HEK293 (cell line): ENCODE measurements at regions not wholly inside any gene's neighbourhood (a gene's known extent, or its start where the extent isn't known, plus 50 kb on each side); places are given as distances from the start of the nearest gene placed in this dataset.

Experiments used
- FEZF1 ChIP-seq: fragments of 450-650 bp; formaldehyde crosslinking; IDR thresholded peaks from 2 replicates; pipeline ENCODE4 v1.5.1; 2016; ENCODE audit warnings: missing biosample characterization, missing genetic modification characterization
- GLI2 ChIP-seq: fragments of 450-650 bp; formaldehyde crosslinking; IDR thresholded peaks from 2 replicates; pipeline ENCODE4; 2017; ENCODE audit warnings: missing biosample characterization, missing genetic modification characterization, low read depth, borderline replicate concordance
- HOXD13 ChIP-seq: sonication (generic); formaldehyde crosslinking; IDR thresholded peaks from 2 replicates; pipeline ENCODE4 v1.8.0; 2022; ENCODE audit warnings: missing genetic modification reagents, borderline replicate concordance
- KLF10 ChIP-seq: fragments of 450-650 bp; IDR thresholded peaks from 2 replicates; pipeline ENCODE4 v1.5.1; 2018; ENCODE audit warnings: missing biosample characterization, mild to moderate bottlenecking, missing genetic modification characterization
- OSR2 ChIP-seq: fragments of 450-650 bp; formaldehyde crosslinking; IDR thresholded peaks from 2 replicates; pipeline ENCODE4 v1.5.1; 2016; ENCODE audit warnings: missing biosample characterization, missing genetic modification characterization
- PRDM1 ChIP-seq: fragments of 450-650 bp; formaldehyde crosslinking; IDR thresholded peaks from 2 replicates; pipeline ENCODE4; 2016; ENCODE audit warnings: missing biosample characterization, missing genetic modification characterization
- TCF7L2 ChIP-seq: IDR thresholded peaks from 2 replicates; pipeline ENCODE4 v1.6.1; 2011; ENCODE audit warnings: low read depth, mild to moderate bottlenecking, inconsistent platforms, low read length, moderate library complexity, borderline replicate concordance
- ZEB2 ChIP-seq: fragments of 450-650 bp; formaldehyde crosslinking; IDR thresholded peaks from 2 replicates; pipeline ENCODE4 v1.5.1; 2016; ENCODE audit warnings: missing biosample characterization, missing genetic modification characterization
- ZNF146 ChIP-seq: fragments of 450-650 bp; formaldehyde crosslinking; IDR thresholded peaks from 2 replicates; pipeline ENCODE4 v1.5.1; 2016; ENCODE audit warnings: missing biosample characterization, missing genetic modification characterization
- ZNF174 ChIP-seq: fragments of 450-650 bp; formaldehyde crosslinking; IDR thresholded peaks from 2 replicates; pipeline ENCODE4 v1.5.0; 2017; ENCODE audit warnings: missing biosample characterization, mild to moderate bottlenecking, missing genetic modification characterization
- ZNF2 ChIP-seq: fragments of 450-650 bp; formaldehyde crosslinking; IDR thresholded peaks from 2 replicates; pipeline ENCODE4 v1.5.1; 2016; ENCODE audit warnings: missing biosample characterization, missing genetic modification characterization
- ZNF223 ChIP-seq: fragments of 450-650 bp; formaldehyde crosslinking; IDR thresholded peaks from 2 replicates; pipeline ENCODE4 v1.5.1; 2016; ENCODE audit warnings: missing biosample characterization, missing genetic modification characterization
- ZNF248 ChIP-seq: fragments of 450-650 bp; formaldehyde crosslinking; IDR thresholded peaks from 2 replicates; pipeline ENCODE4 v1.5.1; 2017; ENCODE audit warnings: missing biosample characterization, missing genetic modification characterization
- ZNF302 ChIP-seq: fragments of 450-650 bp; formaldehyde crosslinking; IDR thresholded peaks from 2 replicates; pipeline ENCODE4 v1.5.1; 2016; ENCODE audit warnings: missing biosample characterization, missing genetic modification characterization, low read depth
- ZNF366 ChIP-seq: fragments of 450-650 bp; formaldehyde crosslinking; conservative IDR thresholded peaks from 2 replicates; pipeline ENCODE4 v1.5.1; 2016; ENCODE audit warnings: missing biosample characterization, missing genetic modification characterization
- ZNF404 ChIP-seq: fragments of 450-650 bp; formaldehyde crosslinking; IDR thresholded peaks from 2 replicates; pipeline ENCODE4 v1.5.1; 2017; ENCODE audit warnings: missing biosample characterization, missing genetic modification characterization
- ZNF548 ChIP-seq: fragments of 450-650 bp; formaldehyde crosslinking; IDR thresholded peaks from 2 replicates; pipeline ENCODE4 v1.5.1; 2016; ENCODE audit warnings: missing biosample characterization, missing genetic modification characterization
- ZNF560 ChIP-seq: fragments of 450-650 bp; formaldehyde crosslinking; IDR thresholded peaks from 2 replicates; pipeline ENCODE4 v1.5.1; 2017; ENCODE audit warnings: missing biosample characterization, missing genetic modification characterization, borderline replicate concordance
- ZNF561 ChIP-seq: fragments of 450-650 bp; IDR thresholded peaks from 2 replicates; pipeline ENCODE4 v1.5.1; 2018; ENCODE audit warnings: missing biosample characterization, missing genetic modification characterization, borderline replicate concordance
- ZNF585B ChIP-seq: fragments of 450-650 bp; formaldehyde crosslinking; IDR thresholded peaks from 2 replicates; pipeline ENCODE4 v1.5.1; 2016; ENCODE audit warnings: missing biosample characterization, missing genetic modification characterization
- ZNF629 ChIP-seq: fragments of 450-650 bp; formaldehyde crosslinking; IDR thresholded peaks from 2 replicates; pipeline ENCODE4 v1.5.1; 2017; ENCODE audit warnings: missing biosample characterization, missing genetic modification characterization
- ZNF660 ChIP-seq: fragments of 450-650 bp; IDR thresholded peaks from 2 replicates; pipeline ENCODE4 v1.5.1; 2018; ENCODE audit warnings: missing biosample characterization, mild to moderate bottlenecking, missing genetic modification characterization
- ZNF792 ChIP-seq: fragments of 450-650 bp; formaldehyde crosslinking; IDR thresholded peaks from 2 replicates; pipeline ENCODE4 v1.5.1; 2016; ENCODE audit warnings: missing biosample characterization, missing genetic modification characterization
- ZXDB ChIP-seq: fragments of 450-650 bp; formaldehyde crosslinking; IDR thresholded peaks from 2 replicates; pipeline ENCODE4 v1.5.1; 2016; ENCODE audit warnings: missing biosample characterization, missing genetic modification characterization
- TF ChIP-seq, protein P1 (sequence below): fragments of 450-650 bp; formaldehyde crosslinking; IDR thresholded peaks from 2 replicates; pipeline ENCODE4 v1.5.1; 2017; ENCODE audit warnings: missing biosample characterization, missing genetic modification characterization
- TF ChIP-seq, protein P2 (sequence below): fragments of 450-650 bp; formaldehyde crosslinking; IDR thresholded peaks from 2 replicates; pipeline ENCODE4 v1.5.1; 2016; ENCODE audit warnings: missing biosample characterization, missing genetic modification characterization
- TF ChIP-seq, protein P3 (sequence below): fragments of 450-650 bp; formaldehyde crosslinking; IDR thresholded peaks from 2 replicates; pipeline ENCODE4 v1.5.0; 2017; ENCODE audit warnings: missing biosample characterization, missing genetic modification characterization, borderline replicate concordance
- TF ChIP-seq, protein P4 (sequence below): fragments of 450-650 bp; formaldehyde crosslinking; IDR thresholded peaks from 2 replicates; pipeline ENCODE4 v1.5.1; 2016; ENCODE audit warnings: missing biosample characterization, missing genetic modification characterization
- TF ChIP-seq, protein P5 (sequence below): fragments of 450-650 bp; formaldehyde crosslinking; IDR thresholded peaks from 2 replicates; pipeline ENCODE4 v1.5.1; 2017; ENCODE audit warnings: missing biosample characterization, missing genetic modification characterization
- TF ChIP-seq, protein P6 (sequence below): fragments of 450-650 bp; formaldehyde crosslinking; optimal IDR thresholded peaks from 2 replicates; pipeline ENCODE3; 2016; ENCODE audit warnings: missing biosample characterization, mild to moderate bottlenecking, missing genetic modification characterization
- TF ChIP-seq, protein P7 (sequence below): fragments of 450-650 bp; formaldehyde crosslinking; IDR thresholded peaks from 2 replicates; pipeline ENCODE4 v1.5.1; 2017; ENCODE audit warnings: missing biosample characterization, missing genetic modification characterization

DNA sequence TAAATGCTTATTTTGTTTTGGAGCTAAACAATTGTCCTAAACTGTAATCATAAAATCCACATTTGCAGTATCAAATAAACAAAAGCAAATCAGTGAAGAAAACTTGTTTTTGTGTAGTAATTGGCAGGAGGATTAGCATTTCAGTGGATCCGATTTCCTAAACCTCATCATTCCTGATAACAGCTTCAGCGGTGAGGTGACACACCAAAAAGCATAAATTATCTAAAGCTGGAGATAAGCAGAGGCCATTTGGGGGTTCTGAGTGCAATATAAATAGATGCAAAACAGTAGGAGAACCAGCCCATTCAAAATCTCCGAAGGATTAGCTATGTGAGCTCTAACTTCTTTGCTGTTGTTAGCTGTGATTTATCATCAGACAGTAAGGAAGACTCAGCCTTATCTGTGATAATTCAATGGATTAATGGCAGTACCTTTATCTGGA, 235.8 kb downstream of the EPHA7 start (continued):
- peak; percentile 88 for TF ChIP-seq OSR2 (tag by site-specific recombination)
- TF ChIP-seq, protein P1, sequence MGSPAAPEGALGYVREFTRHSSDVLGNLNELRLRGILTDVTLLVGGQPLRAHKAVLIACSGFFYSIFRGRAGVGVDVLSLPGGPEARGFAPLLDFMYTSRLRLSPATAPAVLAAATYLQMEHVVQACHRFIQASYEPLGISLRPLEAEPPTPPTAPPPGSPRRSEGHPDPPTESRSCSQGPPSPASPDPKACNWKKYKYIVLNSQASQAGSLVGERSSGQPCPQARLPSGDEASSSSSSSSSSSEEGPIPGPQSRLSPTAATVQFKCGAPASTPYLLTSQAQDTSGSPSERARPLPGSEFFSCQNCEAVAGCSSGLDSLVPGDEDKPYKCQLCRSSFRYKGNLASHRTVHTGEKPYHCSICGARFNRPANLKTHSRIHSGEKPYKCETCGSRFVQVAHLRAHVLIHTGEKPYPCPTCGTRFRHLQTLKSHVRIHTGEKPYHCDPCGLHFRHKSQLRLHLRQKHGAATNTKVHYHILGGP (tag by site-specific recombination), result peak; percentile 41; the same call in 1 of the 2 replicates
- TF ChIP-seq KLF10, result peak; percentile 66
- no peak for TF ChIP-seq PRDM1 (tag by site-specific recombination)
- TF ChIP-seq, protein P2, sequence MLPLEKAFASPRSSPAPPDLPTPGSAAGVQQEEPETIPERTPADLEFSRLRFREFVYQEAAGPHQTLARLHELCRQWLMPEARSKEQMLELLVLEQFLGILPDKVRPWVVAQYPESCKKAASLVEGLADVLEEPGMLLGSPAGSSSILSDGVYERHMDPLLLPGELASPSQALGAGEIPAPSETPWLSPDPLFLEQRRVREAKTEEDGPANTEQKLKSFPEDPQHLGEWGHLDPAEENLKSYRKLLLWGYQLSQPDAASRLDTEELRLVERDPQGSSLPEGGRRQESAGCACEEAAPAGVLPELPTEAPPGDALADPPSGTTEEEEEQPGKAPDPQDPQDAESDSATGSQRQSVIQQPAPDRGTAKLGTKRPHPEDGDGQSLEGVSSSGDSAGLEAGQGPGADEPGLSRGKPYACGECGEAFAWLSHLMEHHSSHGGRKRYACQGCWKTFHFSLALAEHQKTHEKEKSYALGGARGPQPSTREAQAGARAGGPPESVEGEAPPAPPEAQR (tag by site-specific recombination), result no peak
- peak; percentile 85 for TF ChIP-seq ZEB2
- peak; percentile 80 for TF ChIP-seq TCF7L2
- peak; percentile 84; the same call in 1 of the 2 replicates for TF ChIP-seq ZNF366 (tag by site-specific recombination)
- TF ChIP-seq GLI2 (tag by site-specific recombination), result peak; percentile 70
- no peak for TF ChIP-seq ZNF792 (tag by site-specific recombination)
- no peak for TF ChIP-seq ZNF146 (tag by site-specific recombination)
- no peak; the same call in 1 of the 2 replicates for TF ChIP-seq ZNF561 (tag by site-specific recombination)
- no peak for TF ChIP-seq ZNF248 (tag by site-specific recombination)
- TF ChIP-seq ZNF660 (tag by site-specific recombination), result 0 out of 2 replicates have a peak, but pooled peaks have one; percentile 11
- no peak for TF ChIP-seq ZNF223 (tag by site-specific recombination)
- TF ChIP-seq ZNF404 (tag by site-specific recombination), result no peak
- TF ChIP-seq ZXDB, result peak; percentile 81
- peak; percentile 47; the same call in 1 of the 2 replicates for TF ChIP-seq ZNF174 (tag by site-specific recombination)
- TF ChIP-seq, protein P3, sequence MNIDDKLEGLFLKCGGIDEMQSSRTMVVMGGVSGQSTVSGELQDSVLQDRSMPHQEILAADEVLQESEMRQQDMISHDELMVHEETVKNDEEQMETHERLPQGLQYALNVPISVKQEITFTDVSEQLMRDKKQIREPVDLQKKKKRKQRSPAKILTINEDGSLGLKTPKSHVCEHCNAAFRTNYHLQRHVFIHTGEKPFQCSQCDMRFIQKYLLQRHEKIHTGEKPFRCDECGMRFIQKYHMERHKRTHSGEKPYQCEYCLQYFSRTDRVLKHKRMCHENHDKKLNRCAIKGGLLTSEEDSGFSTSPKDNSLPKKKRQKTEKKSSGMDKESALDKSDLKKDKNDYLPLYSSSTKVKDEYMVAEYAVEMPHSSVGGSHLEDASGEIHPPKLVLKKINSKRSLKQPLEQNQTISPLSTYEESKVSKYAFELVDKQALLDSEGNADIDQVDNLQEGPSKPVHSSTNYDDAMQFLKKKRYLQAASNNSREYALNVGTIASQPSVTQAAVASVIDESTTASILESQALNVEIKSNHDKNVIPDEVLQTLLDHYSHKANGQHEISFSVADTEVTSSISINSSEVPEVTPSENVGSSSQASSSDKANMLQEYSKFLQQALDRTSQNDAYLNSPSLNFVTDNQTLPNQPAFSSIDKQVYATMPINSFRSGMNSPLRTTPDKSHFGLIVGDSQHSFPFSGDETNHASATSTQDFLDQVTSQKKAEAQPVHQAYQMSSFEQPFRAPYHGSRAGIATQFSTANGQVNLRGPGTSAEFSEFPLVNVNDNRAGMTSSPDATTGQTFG (tag by site-specific recombination), result no peak
- peak; percentile 98 for TF ChIP-seq FEZF1 (tag by site-specific recombination)
- TF ChIP-seq HOXD13 (CRISPR knock-in tag), result no peak
- TF ChIP-seq, protein P4, sequence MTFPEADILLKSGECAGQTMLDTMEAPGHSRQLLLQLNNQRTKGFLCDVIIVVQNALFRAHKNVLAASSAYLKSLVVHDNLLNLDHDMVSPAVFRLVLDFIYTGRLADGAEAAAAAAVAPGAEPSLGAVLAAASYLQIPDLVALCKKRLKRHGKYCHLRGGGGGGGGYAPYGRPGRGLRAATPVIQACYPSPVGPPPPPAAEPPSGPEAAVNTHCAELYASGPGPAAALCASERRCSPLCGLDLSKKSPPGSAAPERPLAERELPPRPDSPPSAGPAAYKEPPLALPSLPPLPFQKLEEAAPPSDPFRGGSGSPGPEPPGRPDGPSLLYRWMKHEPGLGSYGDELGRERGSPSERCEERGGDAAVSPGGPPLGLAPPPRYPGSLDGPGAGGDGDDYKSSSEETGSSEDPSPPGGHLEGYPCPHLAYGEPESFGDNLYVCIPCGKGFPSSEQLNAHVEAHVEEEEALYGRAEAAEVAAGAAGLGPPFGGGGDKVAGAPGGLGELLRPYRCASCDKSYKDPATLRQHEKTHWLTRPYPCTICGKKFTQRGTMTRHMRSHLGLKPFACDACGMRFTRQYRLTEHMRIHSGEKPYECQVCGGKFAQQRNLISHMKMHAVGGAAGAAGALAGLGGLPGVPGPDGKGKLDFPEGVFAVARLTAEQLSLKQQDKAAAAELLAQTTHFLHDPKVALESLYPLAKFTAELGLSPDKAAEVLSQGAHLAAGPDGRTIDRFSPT (tag by site-specific recombination), result 0 out of 2 replicates have a peak, but pooled peaks have one; percentile 35
- no peak for TF ChIP-seq ZNF2 (tag by site-specific recombination)
- TF ChIP-seq, protein P5, sequence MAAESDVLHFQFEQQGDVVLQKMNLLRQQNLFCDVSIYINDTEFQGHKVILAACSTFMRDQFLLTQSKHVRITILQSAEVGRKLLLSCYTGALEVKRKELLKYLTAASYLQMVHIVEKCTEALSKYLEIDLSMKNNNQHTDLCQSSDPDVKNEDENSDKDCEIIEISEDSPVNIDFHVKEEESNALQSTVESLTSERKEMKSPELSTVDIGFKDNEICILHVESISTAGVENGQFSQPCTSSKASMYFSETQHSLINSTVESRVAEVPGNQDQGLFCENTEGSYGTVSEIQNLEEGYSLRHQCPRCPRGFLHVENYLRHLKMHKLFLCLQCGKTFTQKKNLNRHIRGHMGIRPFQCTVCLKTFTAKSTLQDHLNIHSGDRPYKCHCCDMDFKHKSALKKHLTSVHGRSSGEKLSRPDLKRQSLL (tag by site-specific recombination), result no peak
- TF ChIP-seq, protein P6, sequence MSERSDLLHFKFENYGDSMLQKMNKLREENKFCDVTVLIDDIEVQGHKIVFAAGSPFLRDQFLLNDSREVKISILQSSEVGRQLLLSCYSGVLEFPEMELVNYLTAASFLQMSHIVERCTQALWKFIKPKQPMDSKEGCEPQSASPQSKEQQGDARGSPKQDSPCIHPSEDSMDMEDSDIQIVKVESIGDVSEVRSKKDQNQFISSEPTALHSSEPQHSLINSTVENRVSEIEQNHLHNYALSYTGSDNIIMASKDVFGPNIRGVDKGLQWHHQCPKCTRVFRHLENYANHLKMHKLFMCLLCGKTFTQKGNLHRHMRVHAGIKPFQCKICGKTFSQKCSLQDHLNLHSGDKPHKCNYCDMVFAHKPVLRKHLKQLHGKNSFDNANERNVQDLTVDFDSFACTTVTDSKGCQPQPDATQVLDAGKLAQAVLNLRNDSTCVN (tag by site-specific recombination), result no peak
- no peak for TF ChIP-seq ZNF302 (tag by site-specific recombination)
- peak; percentile 22 for TF ChIP-seq ZNF629
- TF ChIP-seq ZNF585B (tag by site-specific recombination), result no peak
- no peak for TF ChIP-seq ZNF548 (tag by site-specific recombination)
- TF ChIP-seq, protein P7, sequence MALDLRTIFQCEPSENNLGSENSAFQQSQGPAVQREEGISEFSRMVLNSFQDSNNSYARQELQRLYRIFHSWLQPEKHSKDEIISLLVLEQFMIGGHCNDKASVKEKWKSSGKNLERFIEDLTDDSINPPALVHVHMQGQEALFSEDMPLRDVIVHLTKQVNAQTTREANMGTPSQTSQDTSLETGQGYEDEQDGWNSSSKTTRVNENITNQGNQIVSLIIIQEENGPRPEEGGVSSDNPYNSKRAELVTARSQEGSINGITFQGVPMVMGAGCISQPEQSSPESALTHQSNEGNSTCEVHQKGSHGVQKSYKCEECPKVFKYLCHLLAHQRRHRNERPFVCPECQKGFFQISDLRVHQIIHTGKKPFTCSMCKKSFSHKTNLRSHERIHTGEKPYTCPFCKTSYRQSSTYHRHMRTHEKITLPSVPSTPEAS (tag by site-specific recombination), result no peak
- no peak for TF ChIP-seq ZNF560 (tag by site-specific recombination)
